Endodermal cell (in vitro differentiated cells): ENCODE measurements at regions not wholly inside any gene's neighbourhood (a gene's known extent, or its start where the extent isn't known, plus 50 kb on each side); places are given as distances from the start of the nearest gene placed in this dataset.

Experiments used
- DNase-seq: peaks from one replicate; pipeline ENCODE4 v3.0.0-alpha.2; 2017
- H3K27ac ChIP-seq: 2 replicates; pipeline ENCODE4 v1.5.1; 2013; ENCODE audit warnings: mild to moderate bottlenecking, low read depth, low read length, moderate library complexity
- H3K27me3 ChIP-seq: 2 replicates; pipeline ENCODE4 v1.6.1; 2013; ENCODE audit warnings: mild to moderate bottlenecking, low read length, moderate library complexity; ENCODE audit not compliant: insufficient read depth, control insufficient read depth, poor library complexity, severe bottlenecking
- H3K36me3 ChIP-seq: 2 replicates; pipeline ENCODE4 v1.7.0; 2013; ENCODE audit warnings: mild to moderate bottlenecking, low read length, moderate library complexity; ENCODE audit not compliant: control insufficient read depth, insufficient read depth
- H3K4me1 ChIP-seq: one replicate; pipeline ENCODE4 v1.7.0; 2013; ENCODE audit warnings: low read length; ENCODE audit not compliant: control insufficient read depth, insufficient read depth
- H3K4me3 ChIP-seq: 2 replicates; pipeline ENCODE4 v1.5.1; 2013; ENCODE audit warnings: mild to moderate bottlenecking, low read length, moderate library complexity
- H3K9ac ChIP-seq: 2 replicates; pipeline ENCODE4 v1.6.1; 2013; ENCODE audit warnings: mild to moderate bottlenecking, low read length, moderate library complexity; ENCODE audit not compliant: poor library complexity, severe bottlenecking; ENCODE audit errors: extremely low read depth
- H3K9me3 ChIP-seq: 2 replicates; pipeline ENCODE4 v1.6.1; 2013; ENCODE audit warnings: mild to moderate bottlenecking, low read length, moderate library complexity; ENCODE audit not compliant: control insufficient read depth
- H3K27ac Mint-ChIP-seq: 2 replicates; pipeline ENCODE4 v1.8.0; 2020; ENCODE audit warnings: mixed read lengths
- H3K27me3 Mint-ChIP-seq: 2 replicates; pipeline ENCODE4 v1.8.0; 2021; ENCODE audit warnings: mild to moderate bottlenecking, mixed read lengths; ENCODE audit not compliant: insufficient read depth
- H3K36me3 Mint-ChIP-seq: 2 replicates; pipeline ENCODE4 v1.8.0; 2020; ENCODE audit warnings: low read depth, mixed read lengths
- H3K4me1 Mint-ChIP-seq: 2 replicates; pipeline ENCODE4 v1.8.0; 2020; ENCODE audit warnings: mixed read lengths
- H3K4me3 Mint-ChIP-seq: 2 replicates; pipeline ENCODE4 v1.8.0; 2020; ENCODE audit warnings: mild to moderate bottlenecking, moderate library complexity, mixed read lengths
- H3K9me3 Mint-ChIP-seq: 2 replicates; pipeline ENCODE4 v1.8.0; 2020; ENCODE audit warnings: mild to moderate bottlenecking, mixed read lengths
- WGBS, 2 experiments: methylation state at CpG; one replicate each; pipeline versions ENCODE4 v1.1.5 to v1.1.7; 2013; ENCODE audit warnings: missing lambda C conversion rate in 2 of 2, mixed read lengths in 1 of 2; ENCODE audit not compliant: insufficient coverage in 1 of 2, insufficient read length in 1 of 2; 5-methylcytosine and 5-hydroxymethylcytosine counted together
- TF ChIP-seq, protein P1 (sequence below): fragments of 200-600 bp; sonication (generic); conservative IDR thresholded peaks from 2 replicates; pipeline ENCODE4 v1.5.0; 2021; ENCODE audit warnings: antibody characterized with exemption, mild to moderate bottlenecking

DNA sequence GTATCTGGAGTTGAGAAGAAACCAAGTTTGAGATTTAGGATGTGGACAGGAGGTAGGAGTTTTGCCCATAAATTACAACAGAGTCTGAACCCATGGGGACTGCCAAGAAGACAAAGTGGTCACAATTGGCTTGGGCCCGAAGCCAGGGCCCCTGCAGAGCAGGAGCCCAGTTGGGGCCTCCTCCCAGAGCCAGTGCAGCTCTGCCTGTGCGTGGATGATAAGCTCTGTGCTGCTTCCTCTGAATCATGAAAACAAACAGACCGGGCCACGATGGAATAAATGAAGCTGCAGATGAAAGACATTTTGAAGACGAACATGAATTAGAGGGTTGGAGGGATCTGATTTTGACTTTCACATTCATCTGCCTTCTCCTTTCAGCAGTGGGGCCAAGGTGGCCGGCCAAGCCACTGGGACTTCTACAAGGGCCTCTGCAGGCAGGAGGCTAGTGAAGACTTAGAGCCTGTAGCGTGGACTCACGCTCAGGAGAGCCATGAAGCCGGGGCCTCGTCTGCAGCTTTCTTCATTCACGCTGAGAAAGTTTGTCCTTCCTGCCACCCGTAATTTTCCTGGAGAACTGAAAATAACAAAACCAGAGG is 156.8 kb upstream of the LYZL1 start:
- H3K4me1 ChIP-seq = peaks cover 7% of the 10 kb centered on the region
- no peaks in the 10 kb centered on the region for H3K9me3 ChIP-seq
- no peak overlapping the region for H3K9ac ChIP-seq
- H3K4me3 ChIP-seq = no peak overlapping the region
- WGBS, 2 experiments = 94 to 96% methylated on average over 9 to 12 of the region's 12 CpGs
- TF ChIP-seq, protein P1, sequence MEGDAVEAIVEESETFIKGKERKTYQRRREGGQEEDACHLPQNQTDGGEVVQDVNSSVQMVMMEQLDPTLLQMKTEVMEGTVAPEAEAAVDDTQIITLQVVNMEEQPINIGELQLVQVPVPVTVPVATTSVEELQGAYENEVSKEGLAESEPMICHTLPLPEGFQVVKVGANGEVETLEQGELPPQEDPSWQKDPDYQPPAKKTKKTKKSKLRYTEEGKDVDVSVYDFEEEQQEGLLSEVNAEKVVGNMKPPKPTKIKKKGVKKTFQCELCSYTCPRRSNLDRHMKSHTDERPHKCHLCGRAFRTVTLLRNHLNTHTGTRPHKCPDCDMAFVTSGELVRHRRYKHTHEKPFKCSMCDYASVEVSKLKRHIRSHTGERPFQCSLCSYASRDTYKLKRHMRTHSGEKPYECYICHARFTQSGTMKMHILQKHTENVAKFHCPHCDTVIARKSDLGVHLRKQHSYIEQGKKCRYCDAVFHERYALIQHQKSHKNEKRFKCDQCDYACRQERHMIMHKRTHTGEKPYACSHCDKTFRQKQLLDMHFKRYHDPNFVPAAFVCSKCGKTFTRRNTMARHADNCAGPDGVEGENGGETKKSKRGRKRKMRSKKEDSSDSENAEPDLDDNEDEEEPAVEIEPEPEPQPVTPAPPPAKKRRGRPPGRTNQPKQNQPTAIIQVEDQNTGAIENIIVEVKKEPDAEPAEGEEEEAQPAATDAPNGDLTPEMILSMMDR = no peak
- H3K27ac ChIP-seq = no peak overlapping the region
- Mint-ChIP-seq H3K27me3 (peaks cover 2% of the 10 kb centered on the region), H3K9me3 (no peaks in the 10 kb centered on the region), H3K4me1 (peaks cover 21% of the 10 kb centered on the region), H3K27ac (no peak overlapping the region), H3K4me3 (no peak overlapping the region), H3K36me3 (no peaks in the 10 kb centered on the region)
- DNase-seq = no peak
- H3K36me3 ChIP-seq = no peaks in the 10 kb centered on the region
- H3K27me3 ChIP-seq = no peaks in the 10 kb centered on the region

DNA sequence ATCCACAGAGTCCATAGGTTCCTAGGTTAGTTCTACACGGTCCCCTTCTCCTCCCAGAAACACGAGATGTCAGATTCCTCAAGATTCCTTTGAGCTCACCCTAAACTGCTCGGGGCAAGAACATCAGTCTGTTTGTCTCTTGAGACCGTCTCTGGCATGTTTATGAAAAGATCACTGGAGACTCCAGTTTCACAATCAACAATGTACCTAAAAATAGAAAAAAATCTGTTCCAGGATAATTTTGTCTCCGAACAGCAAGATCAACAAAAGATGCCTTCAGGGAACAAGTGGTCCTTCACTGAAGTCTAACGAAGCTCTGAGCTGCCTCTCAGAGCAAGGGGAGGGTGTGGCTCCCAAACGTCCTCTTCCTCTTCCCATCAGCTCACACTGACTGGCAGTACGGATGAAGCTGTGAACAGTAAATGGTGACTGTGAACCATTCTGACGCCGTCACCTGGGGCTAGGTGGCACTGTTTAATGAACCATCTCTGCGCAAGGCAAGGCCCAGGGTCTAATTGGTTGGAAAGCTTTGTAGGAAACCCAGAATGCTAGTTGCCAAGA is 156.2 kb upstream of the LYZL1 start:
- Histone ChIP-seq H3K27me3 (no peaks in the 10 kb centered on the region), H3K9me3 (no peaks in the 10 kb centered on the region), H3K36me3 (no peaks in the 10 kb centered on the region), H3K9ac (no peak overlapping the region), H3K4me1 (peaks cover 4% of the 10 kb centered on the region), H3K4me3 (no peak overlapping the region), H3K27ac (no peak overlapping the region)
- Mint-ChIP-seq H3K9me3 (no peaks in the 10 kb centered on the region), H3K27me3 (peaks cover 2% of the 10 kb centered on the region), H3K4me1 (peaks cover 17% of the 10 kb centered on the region), H3K4me3 (no peak overlapping the region), H3K27ac (no peak overlapping the region), H3K36me3 (no peaks in the 10 kb centered on the region)
- TF ChIP-seq, protein P1 = no peak
- no peak for DNase-seq
- 90 to 92% methylated on average over 10 to 11 of the region's 11 CpGs for WGBS, 2 experiments

DNA sequence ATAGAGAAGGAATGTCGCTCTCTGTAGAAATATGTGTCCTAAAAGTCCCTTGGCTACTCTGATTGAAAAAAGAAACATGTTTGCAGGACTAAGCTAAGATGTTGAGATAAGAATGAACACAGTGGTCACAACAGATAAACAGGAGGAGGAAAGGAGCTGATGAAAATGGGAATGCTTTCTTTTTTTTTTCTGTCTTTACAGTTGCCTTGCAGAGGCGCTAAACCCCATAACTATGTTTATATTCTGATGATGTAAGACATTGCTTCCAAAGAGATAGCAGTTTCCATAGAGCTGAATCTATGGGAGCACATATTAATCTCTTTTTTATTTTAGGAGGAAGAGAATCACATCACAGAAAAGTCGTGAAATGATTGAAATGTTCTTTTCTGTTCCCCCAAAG is 153.5 kb upstream of the LYZL1 start:
- no peaks in the 10 kb centered on the region for H3K36me3 ChIP-seq
- 83 to 99% methylated on average over 1 to 3 of the region's 3 CpGs for WGBS, 2 experiments
- no peaks in the 10 kb centered on the region for H3K36me3 Mint-ChIP-seq
- H3K9ac ChIP-seq = no peak overlapping the region
- H3K4me1 ChIP-seq = peaks cover 1% of the 10 kb centered on the region
- no peak overlapping the region for H3K27ac Mint-ChIP-seq
- peaks cover 2% of the 10 kb centered on the region for H3K27me3 Mint-ChIP-seq
- no peaks in the 10 kb centered on the region for H3K9me3 ChIP-seq
- TF ChIP-seq, protein P1 = no peak
- no peaks in the 10 kb centered on the region for H3K27me3 ChIP-seq
- no peak overlapping the region for H3K4me3 Mint-ChIP-seq
- H3K27ac ChIP-seq = no peak overlapping the region
- DNase-seq = no peak
- no peak overlapping the region for H3K4me3 ChIP-seq
- no peaks in the 10 kb centered on the region for H3K9me3 Mint-ChIP-seq
- H3K4me1 Mint-ChIP-seq = peaks cover 13% of the 10 kb centered on the region
